WTC11 (cell line): ENCODE measurements at regions not wholly inside any gene's neighbourhood (a gene's known extent, or its start where the extent isn't known, plus 50 kb on each side); places are given as distances from the start of the nearest gene placed in this dataset.
"Not testable (repeated sequence)": the region's sequence is repeated elsewhere in the genome, so short reads cannot be mapped to it uniquely, and the experiment has no call there.

ENCODE experiments used
- ATF6 ChIP-seq: sonication (generic); formaldehyde crosslinking; IDR thresholded peaks from 2 replicates; pipeline ENCODE4 v1.8.1; 2023; ENCODE audit warnings: mild to moderate bottlenecking, missing genetic modification reagents
- CREM ChIP-seq: sonication (generic); formaldehyde crosslinking; IDR thresholded peaks from 2 replicates; pipeline ENCODE4 v1.8.1; 2022; ENCODE audit warnings: mild to moderate bottlenecking, missing genetic modification reagents, moderate library complexity
- EMX1 ChIP-seq: fragments of 250-450 bp; sonication (Bioruptor Pico); IDR thresholded peaks from 2 replicates; pipeline ENCODE4 v1.8.0; 2021; ENCODE audit warnings: mild to moderate bottlenecking
- ETV6 ChIP-seq: sonication (generic); formaldehyde crosslinking; IDR thresholded peaks from 2 replicates; pipeline ENCODE4 v1.8.1; 2022; ENCODE audit warnings: mild to moderate bottlenecking, missing genetic modification reagents
- FOXP1 ChIP-seq: sonication (generic); formaldehyde crosslinking; IDR thresholded peaks from 2 replicates; pipeline ENCODE4 v1.8.0; 2022; ENCODE audit warnings: missing genetic modification reagents, mild to moderate bottlenecking, moderate library complexity, borderline replicate concordance
- JUN ChIP-seq: sonication (generic); formaldehyde crosslinking; IDR thresholded peaks from 2 replicates; pipeline ENCODE4 v1.8.0; 2023; ENCODE audit warnings: mild to moderate bottlenecking, missing genetic modification reagents
- MAX ChIP-seq: sonication (generic); formaldehyde crosslinking; IDR thresholded peaks from 2 replicates; pipeline ENCODE4 v1.8.0; 2022; ENCODE audit warnings: mild to moderate bottlenecking, missing genetic modification reagents
- SMAD3 ChIP-seq: sonication (generic); formaldehyde crosslinking; IDR thresholded peaks from 2 replicates; pipeline ENCODE4 v1.8.0; 2022; ENCODE audit warnings: missing genetic modification reagents, mild to moderate bottlenecking, borderline replicate concordance
- TP53 ChIP-seq: sonication (generic); formaldehyde crosslinking; IDR thresholded peaks from 2 replicates; pipeline ENCODE4 v1.8.1; 2023; ENCODE audit warnings: mild to moderate bottlenecking, missing genetic modification reagents
- USF2 ChIP-seq: sonication (generic); formaldehyde crosslinking; IDR thresholded peaks from 2 replicates; pipeline ENCODE4 v1.8.1; 2023; ENCODE audit warnings: mild to moderate bottlenecking, missing genetic modification reagents, moderate library complexity
- ZBTB21 ChIP-seq: sonication (generic); formaldehyde crosslinking; IDR thresholded peaks from 2 replicates; pipeline ENCODE4 v1.8.1; 2023; ENCODE audit warnings: mild to moderate bottlenecking, missing genetic modification reagents, borderline replicate concordance
- TF ChIP-seq, protein P1 (sequence below): fragments of 200-600 bp; IDR thresholded peaks from 2 replicates; pipeline ENCODE4 v1.8.0; 2022; ENCODE audit warnings: antibody characterized with exemption
- TF ChIP-seq, protein P2 (sequence below): sonication (generic); formaldehyde crosslinking; conservative IDR thresholded peaks from 2 replicates; pipeline ENCODE4 v1.8.1; 2022; ENCODE audit warnings: mild to moderate bottlenecking, missing genetic modification reagents
- TF ChIP-seq, protein P3 (sequence below): sonication (generic); formaldehyde crosslinking; IDR thresholded peaks from 2 replicates; pipeline ENCODE4 v1.8.1; 2023; ENCODE audit warnings: mild to moderate bottlenecking, missing genetic modification reagents, moderate library complexity

GRCh38 chr20:47434128-47434779 lies 67.4 kb upstream of the NCOA3 start:
- TF ChIP-seq, protein P1, sequence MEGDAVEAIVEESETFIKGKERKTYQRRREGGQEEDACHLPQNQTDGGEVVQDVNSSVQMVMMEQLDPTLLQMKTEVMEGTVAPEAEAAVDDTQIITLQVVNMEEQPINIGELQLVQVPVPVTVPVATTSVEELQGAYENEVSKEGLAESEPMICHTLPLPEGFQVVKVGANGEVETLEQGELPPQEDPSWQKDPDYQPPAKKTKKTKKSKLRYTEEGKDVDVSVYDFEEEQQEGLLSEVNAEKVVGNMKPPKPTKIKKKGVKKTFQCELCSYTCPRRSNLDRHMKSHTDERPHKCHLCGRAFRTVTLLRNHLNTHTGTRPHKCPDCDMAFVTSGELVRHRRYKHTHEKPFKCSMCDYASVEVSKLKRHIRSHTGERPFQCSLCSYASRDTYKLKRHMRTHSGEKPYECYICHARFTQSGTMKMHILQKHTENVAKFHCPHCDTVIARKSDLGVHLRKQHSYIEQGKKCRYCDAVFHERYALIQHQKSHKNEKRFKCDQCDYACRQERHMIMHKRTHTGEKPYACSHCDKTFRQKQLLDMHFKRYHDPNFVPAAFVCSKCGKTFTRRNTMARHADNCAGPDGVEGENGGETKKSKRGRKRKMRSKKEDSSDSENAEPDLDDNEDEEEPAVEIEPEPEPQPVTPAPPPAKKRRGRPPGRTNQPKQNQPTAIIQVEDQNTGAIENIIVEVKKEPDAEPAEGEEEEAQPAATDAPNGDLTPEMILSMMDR = not testable (repeated sequence)
- not testable (repeated sequence) for TF ChIP-seq USF2 (CRISPR knock-in tag); SMAD3; FOXP1 (CRISPR knock-in tag); MAX (CRISPR knock-in tag); CREM (CRISPR knock-in tag); JUN (CRISPR knock-in tag); ZBTB21 (CRISPR knock-in tag); ATF6 (CRISPR knock-in tag); TP53 (CRISPR knock-in tag); EMX1 (CRISPR knock-in tag); ETV6 (CRISPR knock-in tag)
- TF ChIP-seq, protein P2, sequence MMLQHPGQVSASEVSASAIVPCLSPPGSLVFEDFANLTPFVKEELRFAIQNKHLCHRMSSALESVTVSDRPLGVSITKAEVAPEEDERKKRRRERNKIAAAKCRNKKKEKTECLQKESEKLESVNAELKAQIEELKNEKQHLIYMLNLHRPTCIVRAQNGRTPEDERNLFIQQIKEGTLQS = not testable (repeated sequence)
- TF ChIP-seq, protein P3, sequence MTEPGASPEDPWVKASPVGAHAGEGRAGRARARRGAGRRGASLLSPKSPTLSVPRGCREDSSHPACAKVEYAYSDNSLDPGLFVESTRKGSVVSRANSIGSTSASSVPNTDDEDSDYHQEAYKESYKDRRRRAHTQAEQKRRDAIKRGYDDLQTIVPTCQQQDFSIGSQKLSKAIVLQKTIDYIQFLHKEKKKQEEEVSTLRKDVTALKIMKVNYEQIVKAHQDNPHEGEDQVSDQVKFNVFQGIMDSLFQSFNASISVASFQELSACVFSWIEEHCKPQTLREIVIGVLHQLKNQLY (CRISPR knock-in tag) = not testable (repeated sequence)
